B cell (primary cell): ENCODE measurements at regions not wholly inside any gene's neighbourhood (a gene's known extent, or its start where the extent isn't known, plus 50 kb on each side); places are given as distances from the start of the nearest gene placed in this dataset.

Experiments used
- ATAC-seq: fragments of 200-7000 bp; cut with Tn5 transposase; one replicate; pipeline ENCODE4 v1.10.0; 2021; ENCODE audit warnings: low read depth, mild to moderate bottlenecking, moderate number of reproducible peaks, moderate library complexity
- CTCF ChIA-PET: fragments of 350-600 bp; sonication (Branson Sonifier 250); formaldehyde crosslinking; loops from one replicate; lab custom pipeline; 2021; ENCODE audit warnings: antibody characterized with exemption, inconsistent platforms; lab: Charles Lee
- POLR2A ChIA-PET: fragments of 350-600 bp; sonication (Branson Sonifier 250); formaldehyde crosslinking; loops from one replicate; lab custom pipeline; 2021; ENCODE audit warnings: antibody characterized with exemption; lab: Charles Lee
- DNase-seq: peaks from one replicate; pipeline ENCODE4 v3.0.0; 2013
- H2AFZ ChIP-seq: 2 replicates; pipeline ENCODE4 v1.6.1; 2012; ENCODE audit warnings: mild to moderate bottlenecking, low read depth, low read length; ENCODE audit not compliant: insufficient read depth, poor library complexity, severe bottlenecking
- H3K27ac ChIP-seq, 2 donors: 1 replicate in 1 of 2; 2 replicates in 1 of 2; pipeline ENCODE4 v1.5.1; 2012 to 2013; ENCODE audit warnings: low read length in 2 of 2, mild to moderate bottlenecking in 2 of 2, moderate library complexity in 1 of 2
- H3K27me3 ChIP-seq, 4 experiments: fragments of 200-600 bp in 1 of 4; sonication (generic) in 1 of 4; replicated peaks in 1 of 4; 1 replicate in 2 of 4; 2 replicates in 2 of 4; pipeline versions ENCODE4 v1.6.1 to v1.7.0; 2013 to 2016; ENCODE audit warnings: low read length in 3 of 4, mild to moderate bottlenecking in 2 of 4, mixed read lengths in 1 of 4, moderate library complexity in 1 of 4; ENCODE audit not compliant: insufficient read depth in 4 of 4, control insufficient read depth in 3 of 4; ENCODE audit errors: control extremely low read depth in 1 of 4
- H3K36me3 ChIP-seq, 2 experiments: replicated peaks in 1 of 2; 1 replicate in 1 of 2; 2 replicates in 1 of 2; pipeline versions ENCODE4 v1.6.1 to v1.7.1; 2013; ENCODE audit warnings: low read length in 1 of 2; ENCODE audit not compliant: insufficient read depth in 2 of 2, control insufficient read depth in 1 of 2; ENCODE audit errors: control extremely low read depth in 1 of 2, extremely low read depth in 1 of 2
- H3K4me1 ChIP-seq, 2 donors: fragments of 200-600 bp in 1 of 2; sonication (generic) in 1 of 2; 1 replicate in 1 of 2; 2 replicates in 1 of 2; pipeline versions ENCODE4 v1.5.1 to v1.6.1; 2013 to 2017; ENCODE audit warnings: low read length in 2 of 2; ENCODE audit not compliant: control insufficient read depth in 2 of 2, insufficient read depth in 2 of 2
- H3K4me2 ChIP-seq: replicated peaks from 2 replicates; pipeline ENCODE3; 2012; ENCODE audit warnings: mild to moderate bottlenecking, low read depth, low read length; ENCODE audit not compliant: poor library complexity, severe bottlenecking
- H3K4me3 ChIP-seq, 5 experiments: fragments of 200-600 bp in 1 of 5; sonication (generic) in 1 of 5; 1 replicate in 3 of 5; 2 replicates in 2 of 5; pipeline versions ENCODE4 v1.5.1 to v1.7.0; 2011 to 2016; ENCODE audit warnings: low read length in 4 of 5, mild to moderate bottlenecking in 4 of 5, low read depth in 2 of 5, control low read depth in 1 of 5, moderate library complexity in 1 of 5; ENCODE audit not compliant: insufficient read depth in 1 of 5; ENCODE audit errors: control extremely low read depth in 1 of 5, extremely low read depth in 1 of 5
- H3K79me2 ChIP-seq: fragments of 200-600 bp; sonication (generic); one replicate; pipeline ENCODE4 v1.6.0; 2016; ENCODE audit warnings: low read length; ENCODE audit not compliant: control insufficient read depth, insufficient read depth
- H3K9ac ChIP-seq: fragments of 200-600 bp; sonication (generic); 2 replicates; pipeline ENCODE4 v1.6.1; 2017; ENCODE audit warnings: mild to moderate bottlenecking, low read length, moderate library complexity
- H3K9me3 ChIP-seq, 3 donors: one replicate each; pipeline versions ENCODE4 v1.6.1 to v1.7.1; 2013; ENCODE audit warnings: low read length in 2 of 3; ENCODE audit not compliant: control insufficient read depth in 2 of 3, insufficient read depth in 1 of 3; ENCODE audit errors: control extremely low read depth in 1 of 3
- H4K20me1 ChIP-seq: 2 replicates; pipeline ENCODE4 v1.6.0; 2012; ENCODE audit warnings: mild to moderate bottlenecking, low read length; ENCODE audit not compliant: insufficient read depth, control insufficient read depth, poor library complexity, severe bottlenecking
- H3K27ac Mint-ChIP-seq: one replicate; pipeline ENCODE4 v1.8.0; 2021; ENCODE audit warnings: mixed read lengths
- H3K27me3 Mint-ChIP-seq: one replicate; pipeline ENCODE4 v1.8.0; 2021; ENCODE audit warnings: mixed read lengths
- H3K4me1 Mint-ChIP-seq: one replicate; pipeline ENCODE4 v1.8.0; 2021; ENCODE audit warnings: mixed read lengths
- H3K4me3 Mint-ChIP-seq: one replicate; pipeline ENCODE4 v1.8.0; 2021; ENCODE audit warnings: mixed read lengths
- H3K9me3 Mint-ChIP-seq: one replicate; pipeline ENCODE4 v1.8.0; 2022; ENCODE audit warnings: mixed read lengths; ENCODE audit not compliant: insufficient read depth
- EZH2 ChIP-seq: IDR thresholded peaks from 2 replicates; pipeline ENCODE4 v1.6.1; 2012; ENCODE audit warnings: borderline replicate concordance, low read depth, mild to moderate bottlenecking, moderate library complexity, low read length; ENCODE audit not compliant: insufficient read depth, poor library complexity, severe bottlenecking
- WGBS: methylation state at CpG from one replicate; pipeline ENCODE4 v1.1.5; 2013; ENCODE audit warnings: missing lambda C conversion rate; ENCODE audit not compliant: insufficient coverage; 5-methylcytosine and 5-hydroxymethylcytosine counted together
- intact Hi-C: fragments of 100-400 bp; cut with micrococcal nuclease; formaldehyde crosslinking; loops from one replicate; pipeline ENCODE4 v1.10.0; 2022
- TF ChIP-seq, protein P1 (sequence below): fragments of 200-600 bp; IDR thresholded peaks from one replicate; pipeline ENCODE4 v1.8.0; 2022; ENCODE audit warnings: antibody characterized with exemption, mild to moderate bottlenecking

GRCh38 chr20:39670988-39671387 lies 708.8 kb downstream of the DHX35 start:
- H3K9ac ChIP-seq: no peak overlapping the region
- CTCF ChIA-PET: no interaction called here
- H3K4me1 Mint-ChIP-seq: no peaks in the 10 kb centered on the region
- DNase-seq (no peak), ATAC-seq (no peak)
- H3K27ac Mint-ChIP-seq: no peak overlapping the region
- H3K27ac ChIP-seq: no peak overlapping the region
- no peak overlapping the region for H3K4me3 Mint-ChIP-seq
- H3K79me2 ChIP-seq: no peaks in the 10 kb centered on the region
- no peaks in the 10 kb centered on the region for H3K9me3 ChIP-seq
- peaks cover 4% of the 10 kb centered on the region for H3K27me3 Mint-ChIP-seq
- intact Hi-C loops: no loop called here
- H2AFZ ChIP-seq: no peak overlapping the region
- peaks cover 0 to 4% (median 0%) of the 10 kb centered on the region in 4 experiments for H3K27me3 ChIP-seq
- no peak for TF ChIP-seq EZH2
- TF ChIP-seq, protein P1, sequence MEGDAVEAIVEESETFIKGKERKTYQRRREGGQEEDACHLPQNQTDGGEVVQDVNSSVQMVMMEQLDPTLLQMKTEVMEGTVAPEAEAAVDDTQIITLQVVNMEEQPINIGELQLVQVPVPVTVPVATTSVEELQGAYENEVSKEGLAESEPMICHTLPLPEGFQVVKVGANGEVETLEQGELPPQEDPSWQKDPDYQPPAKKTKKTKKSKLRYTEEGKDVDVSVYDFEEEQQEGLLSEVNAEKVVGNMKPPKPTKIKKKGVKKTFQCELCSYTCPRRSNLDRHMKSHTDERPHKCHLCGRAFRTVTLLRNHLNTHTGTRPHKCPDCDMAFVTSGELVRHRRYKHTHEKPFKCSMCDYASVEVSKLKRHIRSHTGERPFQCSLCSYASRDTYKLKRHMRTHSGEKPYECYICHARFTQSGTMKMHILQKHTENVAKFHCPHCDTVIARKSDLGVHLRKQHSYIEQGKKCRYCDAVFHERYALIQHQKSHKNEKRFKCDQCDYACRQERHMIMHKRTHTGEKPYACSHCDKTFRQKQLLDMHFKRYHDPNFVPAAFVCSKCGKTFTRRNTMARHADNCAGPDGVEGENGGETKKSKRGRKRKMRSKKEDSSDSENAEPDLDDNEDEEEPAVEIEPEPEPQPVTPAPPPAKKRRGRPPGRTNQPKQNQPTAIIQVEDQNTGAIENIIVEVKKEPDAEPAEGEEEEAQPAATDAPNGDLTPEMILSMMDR: no peak
- H3K9me3 Mint-ChIP-seq: no peaks in the 10 kb centered on the region
- H3K36me3 ChIP-seq: no peaks in the 10 kb centered on the region
- POLR2A ChIA-PET: no interaction called here
- H3K4me3 ChIP-seq: no peak overlapping the region
- no CpG with 5 or more reads among the region's 2 CpGs for WGBS
- no peaks in the 10 kb centered on the region for H3K4me1 ChIP-seq
- H3K4me2 ChIP-seq: no peak overlapping the region
- H4K20me1 ChIP-seq: no peaks in the 10 kb centered on the region

- 100% methylated on average over 1 of the region's 2 CpGs for WGBS
- Mint-ChIP-seq H3K27me3 (peaks cover 10% of the 10 kb centered on the region), H3K9me3 (no peaks in the 10 kb centered on the region), H3K4me1 (no peaks in the 10 kb centered on the region), H3K27ac (no peak overlapping the region), H3K4me3 (no peak overlapping the region)
- ChIA-PET POLR2A (no interaction called here), CTCF (no interaction called here)
- Histone ChIP-seq H3K9me3 (no peaks in the 10 kb centered on the region), H3K4me1 (no peaks in the 10 kb centered on the region), H3K9ac (no peak overlapping the region), H3K4me3 (no peak overlapping the region), H3K27ac (no peak overlapping the region), H3K79me2 (no peaks in the 10 kb centered on the region), H3K4me2 (no peak overlapping the region), H3K27me3 (peaks cover 0 to 4% (median 0%) of the 10 kb centered on the region in 4 experiments), H4K20me1 (no peaks in the 10 kb centered on the region), H2AFZ (no peak overlapping the region), H3K36me3 (no peaks in the 10 kb centered on the region)
- intact Hi-C loops: no loop called here
- ATAC-seq (no peak), DNase-seq (no peak)
- TF ChIP-seq EZH2: no peak
- TF ChIP-seq, protein P1: no peak
Measured at GRCh38 chr20:39669659-39670058, 707.5 kb downstream of the DHX35 start.
